Muscle of leg (tissue), 3 donors: ENCODE measurements at regions not wholly inside any gene's neighbourhood (a gene's known extent, or its start where the extent isn't known, plus 50 kb on each side); places are given as distances from the start of the nearest gene placed in this dataset.
A peak's percentile ranks its signal among the peaks of the same experiment; 100 is the strongest.

Source experiments
- DNase-seq: peaks from one replicate; pipeline ENCODE4 v3.0.0; 2013
- H3K27ac ChIP-seq: one replicate; pipeline ENCODE4 v1.5.1; 2013; ENCODE audit warnings: mild to moderate bottlenecking, low read length, control low read depth
- H3K27me3 ChIP-seq: one replicate; pipeline ENCODE4 v1.6.1; 2013; ENCODE audit warnings: low read length; ENCODE audit not compliant: control insufficient read depth, insufficient read depth
- H3K36me3 ChIP-seq: one replicate; pipeline ENCODE4 v1.6.1; 2013; ENCODE audit warnings: low read length; ENCODE audit not compliant: control insufficient read depth, insufficient read depth
- H3K4me1 ChIP-seq: one replicate; pipeline ENCODE4 v1.6.1; 2013; ENCODE audit warnings: low read length; ENCODE audit not compliant: control insufficient read depth, insufficient read depth
- H3K4me3 ChIP-seq: one replicate; pipeline ENCODE4 v1.5.1; 2013; ENCODE audit warnings: low read length, control low read depth
- H3K9me3 ChIP-seq: replicated peaks from 2 replicates; pipeline ENCODE4 v1.6.1; 2013; ENCODE audit warnings: low read depth, low read length; ENCODE audit not compliant: control insufficient read depth
- WGBS: methylation state at CpG from one replicate; pipeline ENCODE4 v1.1.5; 2013; ENCODE audit warnings: missing lambda C conversion rate; ENCODE audit not compliant: insufficient coverage; 5-methylcytosine and 5-hydroxymethylcytosine counted together

GRCh38 chr10:31081937-31082840 is 50.5 kb upstream of the ZNF438 start:
- Histone ChIP-seq H3K27ac (no peak overlapping the region), H3K9me3 (no peaks in the 10 kb centered on the region), H3K4me1 (no peaks in the 10 kb centered on the region), H3K4me3 (no peak overlapping the region), H3K27me3 (no peaks in the 10 kb centered on the region), H3K36me3 (no peaks in the 10 kb centered on the region)
- DNase-seq, result no peak
- no CpG with 5 or more reads among the region's 2 CpGs for WGBS

GRCh38 chr10:31083765-31084184 is 52.1 kb upstream of the ZNF438 start:
- WGBS, result 38% methylated on average over 3 of the region's 6 CpGs
- peak; percentile 37 for DNase-seq

GRCh38 chr10:31087011-31087410 is 55.3 kb upstream of the ZNF438 start:
- Histone ChIP-seq H3K27ac (no peak overlapping the region), H3K36me3 (no peaks in the 10 kb centered on the region), H3K4me3 (no peak overlapping the region), H3K9me3 (no peaks in the 10 kb centered on the region), H3K27me3 (no peaks in the 10 kb centered on the region), H3K4me1 (no peaks in the 10 kb centered on the region)
- 100% methylated on average over 1 of the region's 3 CpGs for WGBS
- no peak for DNase-seq

More at GRCh38 chr10:31083765-31084184, 52.1 kb upstream of the ZNF438 start:
- Histone ChIP-seq H3K4me1 (no peaks in the 10 kb centered on the region), H3K4me3 (no peak overlapping the region), H3K9me3 (no peaks in the 10 kb centered on the region), H3K27me3 (no peaks in the 10 kb centered on the region), H3K27ac (no peak overlapping the region), H3K36me3 (no peaks in the 10 kb centered on the region)

GRCh38 chr10:31087851-31088250 is 56.2 kb upstream of the ZNF438 start:
- no peak overlapping the region for H3K4me3 ChIP-seq
- H3K4me1 ChIP-seq, result no peaks in the 10 kb centered on the region
- no peak overlapping the region for H3K27ac ChIP-seq
- no peak for DNase-seq
- no peaks in the 10 kb centered on the region for H3K36me3 ChIP-seq
- no peaks in the 10 kb centered on the region for H3K27me3 ChIP-seq
- no peaks in the 10 kb centered on the region for H3K9me3 ChIP-seq
- WGBS, result 100% methylated on average over 1 of the region's 1 CpG

GRCh38 chr10:31090894-31091607 is 59.4 kb upstream of the ZNF438 start:
- 100% methylated on average over 1 of the region's 4 CpGs for WGBS
- Histone ChIP-seq H3K27ac (no peak overlapping the region), H3K27me3 (no peaks in the 10 kb centered on the region), H3K4me1 (peaks cover 1% of the 10 kb centered on the region), H3K9me3 (no peaks in the 10 kb centered on the region), H3K36me3 (no peaks in the 10 kb centered on the region), H3K4me3 (no peak overlapping the region)
- DNase-seq, result no peak

GRCh38 chr10:31095677-31096560 is 64.3 kb upstream of the ZNF438 start:
- Histone ChIP-seq H3K4me3 (no peak overlapping the region), H3K27me3 (no peaks in the 10 kb centered on the region), H3K4me1 (peaks cover 16% of the 10 kb centered on the region), H3K27ac (no peak overlapping the region), H3K9me3 (no peaks in the 10 kb centered on the region), H3K36me3 (no peaks in the 10 kb centered on the region)
- peak; percentile 53 for DNase-seq
- 17% methylated on average over 2 of the region's 11 CpGs for WGBS

- Histone ChIP-seq H3K9me3 (no peaks in the 10 kb centered on the region), H3K4me1 (peaks cover 16% of the 10 kb centered on the region), H3K36me3 (no peaks in the 10 kb centered on the region), H3K27me3 (no peaks in the 10 kb centered on the region), H3K27ac (peak overlapping the region; percentile 52), H3K4me3 (no peak overlapping the region)
- WGBS, result no CpG with 5 or more reads among the region's 2 CpGs
- peak; percentile 73 for DNase-seq
These were observed 66.4 kb upstream of the ZNF438 start for GRCh38 chr10:31098046-31098445.

GRCh38 chr10:31099094-31099493 is 67.4 kb upstream of the ZNF438 start:
- no peaks in the 10 kb centered on the region for H3K9me3 ChIP-seq
- WGBS, result 40% methylated on average over 5 of the region's 10 CpGs
- H3K4me1 ChIP-seq, result peaks cover 19% of the 10 kb centered on the region
- peak overlapping the region; percentile 54 for H3K27ac ChIP-seq
- DNase-seq, result peak; percentile 81
- no peaks in the 10 kb centered on the region for H3K27me3 ChIP-seq
- no peak overlapping the region for H3K4me3 ChIP-seq
- no peaks in the 10 kb centered on the region for H3K36me3 ChIP-seq

- no peak overlapping the region for H3K4me3 ChIP-seq
- H3K9me3 ChIP-seq, result no peaks in the 10 kb centered on the region
- H3K4me1 ChIP-seq, result peaks cover 19% of the 10 kb centered on the region
- no peak for DNase-seq
- no peaks in the 10 kb centered on the region for H3K36me3 ChIP-seq
- no peaks in the 10 kb centered on the region for H3K27me3 ChIP-seq
- no peak overlapping the region for H3K27ac ChIP-seq
- 89% methylated on average over 3 of the region's 10 CpGs for WGBS
These were observed 68.0 kb upstream of the ZNF438 start for GRCh38 chr10:31099664-31100063.
